ENCODE measurements at regions not wholly inside any gene's neighbourhood (a gene's known extent, or its start where the extent isn't known, plus 50 kb on each side); places are given as distances from the start of the nearest gene placed in this dataset.

DNA sequence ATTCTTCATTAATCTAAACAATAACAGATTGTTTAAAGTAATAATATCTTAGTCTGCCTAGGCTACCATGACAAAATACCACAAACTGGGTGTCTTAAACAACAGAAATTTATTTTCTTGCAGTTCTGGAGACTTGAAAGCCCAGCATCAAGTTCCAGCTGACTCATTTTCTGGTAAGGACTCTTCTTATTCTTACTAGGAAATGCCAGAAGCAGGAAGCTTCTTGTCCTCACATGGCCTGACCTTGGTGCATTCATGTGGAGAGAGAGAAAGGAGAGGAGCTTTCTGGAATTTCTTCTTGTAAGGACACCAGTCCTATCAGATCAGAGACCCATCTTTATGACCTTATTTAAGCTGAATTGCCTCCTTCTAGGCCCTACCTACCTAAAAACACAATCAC, 110.5 kb downstream of the ANKRD60 start:
- Histone ChIP-seq H3K9ac (ENCODE audit: low read length) (no peak overlapping the region), H3K36me3 (ENCODE audit: low read length) (no peaks in the 10 kb centered on the region), H3K27me3 (ENCODE audit: low read length) (no peaks in the 10 kb centered on the region), H3K79me2 (ENCODE audit: insufficient read depth, low read length) (no peaks in the 10 kb centered on the region), H3K4me3 (ENCODE audit: insufficient read depth, low read length, poor library complexity, severe bottlenecking) (no peak overlapping the region), H3F3A (ENCODE audit: insufficient read depth) (no peaks in the 10 kb centered on the region), H3K9me2 (replicated peaks; ENCODE audit: insufficient read depth, low read length) (no peaks in the 10 kb centered on the region), H4K20me1 (ENCODE audit: low read depth, low read length) (no peaks in the 10 kb centered on the region), H3K27ac (ENCODE audit: low read depth, low read length) (no peak overlapping the region), H2AFZ (ENCODE audit: low read depth, low read length, severe bottlenecking) (no peak overlapping the region), H3K9me3 (ENCODE audit: insufficient read depth, low read length) (no peaks in the 10 kb centered on the region; the same call in 1 of the 2 replicates), H3K4me2 (ENCODE audit: low read depth, low read length, poor library complexity, severe bottlenecking) (no peak overlapping the region)
- TF ChIP-seq, protein P1, sequence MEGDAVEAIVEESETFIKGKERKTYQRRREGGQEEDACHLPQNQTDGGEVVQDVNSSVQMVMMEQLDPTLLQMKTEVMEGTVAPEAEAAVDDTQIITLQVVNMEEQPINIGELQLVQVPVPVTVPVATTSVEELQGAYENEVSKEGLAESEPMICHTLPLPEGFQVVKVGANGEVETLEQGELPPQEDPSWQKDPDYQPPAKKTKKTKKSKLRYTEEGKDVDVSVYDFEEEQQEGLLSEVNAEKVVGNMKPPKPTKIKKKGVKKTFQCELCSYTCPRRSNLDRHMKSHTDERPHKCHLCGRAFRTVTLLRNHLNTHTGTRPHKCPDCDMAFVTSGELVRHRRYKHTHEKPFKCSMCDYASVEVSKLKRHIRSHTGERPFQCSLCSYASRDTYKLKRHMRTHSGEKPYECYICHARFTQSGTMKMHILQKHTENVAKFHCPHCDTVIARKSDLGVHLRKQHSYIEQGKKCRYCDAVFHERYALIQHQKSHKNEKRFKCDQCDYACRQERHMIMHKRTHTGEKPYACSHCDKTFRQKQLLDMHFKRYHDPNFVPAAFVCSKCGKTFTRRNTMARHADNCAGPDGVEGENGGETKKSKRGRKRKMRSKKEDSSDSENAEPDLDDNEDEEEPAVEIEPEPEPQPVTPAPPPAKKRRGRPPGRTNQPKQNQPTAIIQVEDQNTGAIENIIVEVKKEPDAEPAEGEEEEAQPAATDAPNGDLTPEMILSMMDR (IDR thresholded peaks at IDR 0.05; ENCODE audit: insufficient read depth, low read length, poor library complexity, severe bottlenecking) = no peak
- TF ChIP-seq EZH2phosphoT487 (conservative IDR thresholded peaks at IDR 0.05; ENCODE audit: low read length) = no peak

DNA sequence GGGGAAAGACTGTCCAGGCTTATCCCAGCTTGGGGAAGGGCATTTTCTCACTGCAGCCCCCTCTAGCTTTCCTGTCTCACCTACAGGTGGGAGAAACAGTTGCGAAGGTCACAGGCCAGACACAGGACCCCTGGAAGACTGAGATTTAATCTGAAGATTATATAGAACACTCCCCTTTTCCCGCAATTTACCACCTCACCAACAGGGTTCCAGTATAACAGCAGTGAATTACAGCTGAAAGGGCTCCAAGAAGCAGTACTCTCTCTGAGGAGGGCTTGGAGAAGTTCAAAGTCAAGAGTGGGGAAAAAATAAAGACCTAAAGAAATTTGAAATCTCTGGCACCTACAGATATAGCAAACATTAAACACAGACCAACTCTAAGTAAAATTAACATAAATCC, 111.9 kb downstream of the ANKRD60 start:
- no peaks in the 10 kb centered on the region for H3K9me2 ChIP-seq (replicated peaks; ENCODE audit: insufficient read depth, low read length)
- H3K27me3 ChIP-seq (ENCODE audit: low read length) = no peaks in the 10 kb centered on the region
- TF ChIP-seq, protein P1 (IDR thresholded peaks at IDR 0.05; ENCODE audit: insufficient read depth, low read length, poor library complexity, severe bottlenecking) = no peak
- no peak overlapping the region for H2AFZ ChIP-seq (ENCODE audit: low read depth, low read length, severe bottlenecking)
- no peak overlapping the region for H3K4me3 ChIP-seq (ENCODE audit: insufficient read depth, low read length, poor library complexity, severe bottlenecking)
- no peaks in the 10 kb centered on the region for H4K20me1 ChIP-seq (ENCODE audit: low read depth, low read length)
- H3F3A ChIP-seq (ENCODE audit: insufficient read depth) = no peaks in the 10 kb centered on the region
- H3K4me2 ChIP-seq (ENCODE audit: low read depth, low read length, poor library complexity, severe bottlenecking) = no peak overlapping the region
- no peaks in the 10 kb centered on the region for H3K79me2 ChIP-seq (ENCODE audit: insufficient read depth, low read length)
- no peaks in the 10 kb centered on the region; the same call in 1 of the 2 replicates for H3K9me3 ChIP-seq (ENCODE audit: insufficient read depth, low read length)
- H3K9ac ChIP-seq (ENCODE audit: low read length) = no peak overlapping the region
- no peak overlapping the region for H3K27ac ChIP-seq (ENCODE audit: low read depth, low read length)
- no peaks in the 10 kb centered on the region for H3K36me3 ChIP-seq (ENCODE audit: low read length)

DNA sequence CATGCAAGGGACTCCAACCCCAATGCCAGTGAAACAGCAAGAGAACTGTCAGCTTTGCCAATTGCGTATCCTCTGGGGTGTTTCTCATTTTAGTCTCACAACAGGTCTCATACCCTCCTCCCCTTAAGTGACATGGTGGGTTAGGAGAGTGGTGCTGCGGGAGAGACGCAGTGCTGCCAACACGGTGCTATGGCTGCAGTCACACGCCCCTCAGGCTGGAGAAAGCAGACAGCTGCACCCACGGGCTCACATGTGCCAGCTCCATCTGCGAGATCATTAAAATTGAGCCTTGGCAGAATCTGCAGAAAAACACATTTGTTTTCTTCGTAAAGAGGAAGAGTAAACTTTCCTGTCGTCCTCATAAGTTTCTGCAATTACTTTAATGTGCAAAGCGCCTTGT, 114.7 kb downstream of the ANKRD60 start:
- H3K27ac ChIP-seq (ENCODE audit: low read depth, low read length) = no peak overlapping the region

More for the DNA sequence above, 114.7 kb downstream of the ANKRD60 start:
- Histone ChIP-seq H3K9ac (ENCODE audit: low read length) (no peak overlapping the region), H3K4me3 (ENCODE audit: insufficient read depth, low read length, poor library complexity, severe bottlenecking) (no peak overlapping the region), H3K4me2 (ENCODE audit: low read depth, low read length, poor library complexity, severe bottlenecking) (no peak overlapping the region), H4K20me1 (ENCODE audit: low read depth, low read length) (no peaks in the 10 kb centered on the region), H3K9me2 (replicated peaks; ENCODE audit: insufficient read depth, low read length) (no peaks in the 10 kb centered on the region), H3K27me3 (ENCODE audit: low read length) (no peaks in the 10 kb centered on the region), H3F3A (ENCODE audit: insufficient read depth) (no peaks in the 10 kb centered on the region), H2AFZ (ENCODE audit: low read depth, low read length, severe bottlenecking) (no peak overlapping the region), H3K79me2 (ENCODE audit: insufficient read depth, low read length) (no peaks in the 10 kb centered on the region), H3K9me3 (ENCODE audit: insufficient read depth, low read length) (no peaks in the 10 kb centered on the region; the same call in 1 of the 2 replicates), H3K36me3 (ENCODE audit: low read length) (no peaks in the 10 kb centered on the region)
- no peak for TF ChIP-seq EZH2phosphoT487 (conservative IDR thresholded peaks at IDR 0.05; ENCODE audit: low read length)
- TF ChIP-seq, protein P1 (IDR thresholded peaks at IDR 0.05; ENCODE audit: insufficient read depth, low read length, poor library complexity, severe bottlenecking) = no peak
